GF-D8 (cell line): ENCODE measurements at regions not wholly inside any gene's neighbourhood (a gene's known extent, or its start where the extent isn't known, plus 50 kb on each side); places are given as distances from the start of the nearest gene placed in this dataset.

ENCODE experiments used
- DNase-seq: peaks from one replicate; lab custom pipeline; 2025; lab: John Stamatoyannopoulos, UW

DNA sequence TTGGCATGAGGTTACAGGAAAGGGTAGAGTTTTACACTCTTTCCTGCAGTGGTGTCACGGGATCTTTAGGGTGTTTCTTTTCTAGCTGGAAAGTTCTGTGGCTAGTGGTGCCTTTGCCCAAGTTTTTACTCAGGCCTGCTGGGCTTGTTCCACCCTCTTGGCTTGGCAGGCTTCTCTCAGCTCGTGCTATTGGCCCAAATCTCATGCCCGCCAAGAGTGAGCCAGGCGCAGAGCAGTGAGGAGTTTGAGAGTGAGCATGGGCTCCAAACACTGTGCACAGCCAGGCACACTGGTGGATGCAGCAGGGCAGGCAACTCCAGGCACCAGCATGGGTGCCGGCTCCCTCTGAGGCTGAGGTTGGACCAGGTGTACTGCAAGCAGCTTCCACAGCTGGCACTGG, 206.5 kb downstream of the SAMD5 start:
- no peak for DNase-seq

DNA sequence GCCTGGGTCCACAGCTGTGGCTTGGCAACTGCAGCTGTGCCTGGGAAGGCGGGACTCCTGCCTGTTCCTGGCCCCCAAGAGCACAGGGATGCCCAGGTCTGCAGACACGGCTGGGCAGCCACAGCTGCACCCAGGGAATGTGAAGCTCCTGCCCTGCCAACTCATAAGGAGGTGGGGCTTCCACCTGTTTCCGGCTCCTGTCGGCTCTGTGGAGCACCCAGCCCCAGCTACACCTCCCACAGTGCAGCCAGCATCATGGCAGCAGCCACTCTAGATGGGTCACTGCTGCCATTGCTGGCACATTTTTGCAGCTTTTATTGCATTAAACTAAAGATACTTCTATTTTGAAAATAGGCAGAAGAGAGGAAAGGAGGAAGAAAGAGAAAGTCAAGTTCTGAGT, 207.9 kb downstream of the SAMD5 start:
- DNase-seq = no peak

DNA sequence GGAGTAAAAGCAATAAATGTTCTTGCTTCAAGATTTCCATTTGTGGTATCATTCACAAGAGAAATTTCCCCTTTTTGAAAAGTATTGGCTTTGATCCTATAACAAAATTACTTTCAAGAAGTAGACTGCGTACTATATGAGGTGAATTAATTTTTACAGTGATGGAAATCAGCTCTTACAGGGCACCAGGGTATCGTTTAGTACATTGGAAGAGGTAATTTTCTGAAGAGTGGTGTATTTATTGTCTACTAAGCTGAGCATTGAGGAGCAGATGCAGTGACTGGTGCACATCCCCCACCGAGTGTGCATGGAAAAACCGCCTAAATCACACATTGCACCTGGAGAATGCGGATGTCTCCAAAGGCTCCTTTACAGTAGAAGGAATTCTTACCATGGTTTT, 209.5 kb downstream of the SAMD5 start:
- DNase-seq = no peak

- DNase-seq = no peak
Observed at GRCh38 chr6:147722158-147722557, 213.7 kb downstream of the SAMD5 start.

- no peak for DNase-seq
Observed at GRCh38 chr6:147724454-147724853, 216.0 kb downstream of the SAMD5 start.

DNA sequence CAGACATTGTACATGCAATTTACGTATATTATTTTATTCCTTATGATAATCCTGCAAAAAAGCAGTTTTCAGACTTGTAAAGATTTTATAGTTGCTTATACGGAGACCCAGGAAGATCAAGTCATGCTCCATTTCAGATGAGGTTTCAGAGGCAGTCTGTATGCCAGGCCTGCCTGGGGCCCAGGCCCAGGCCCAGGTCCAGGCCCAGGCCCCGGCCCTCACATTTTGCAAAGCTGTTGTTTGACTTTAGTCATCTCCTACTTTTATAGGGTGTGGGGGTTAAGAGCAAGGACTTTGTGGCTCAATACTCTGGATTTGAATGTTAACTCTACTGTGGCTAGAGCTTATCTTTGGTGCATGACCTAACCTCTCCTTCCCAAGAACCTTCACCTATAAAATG, 217.9 kb downstream of the SAMD5 start:
- no peak for DNase-seq

DNA sequence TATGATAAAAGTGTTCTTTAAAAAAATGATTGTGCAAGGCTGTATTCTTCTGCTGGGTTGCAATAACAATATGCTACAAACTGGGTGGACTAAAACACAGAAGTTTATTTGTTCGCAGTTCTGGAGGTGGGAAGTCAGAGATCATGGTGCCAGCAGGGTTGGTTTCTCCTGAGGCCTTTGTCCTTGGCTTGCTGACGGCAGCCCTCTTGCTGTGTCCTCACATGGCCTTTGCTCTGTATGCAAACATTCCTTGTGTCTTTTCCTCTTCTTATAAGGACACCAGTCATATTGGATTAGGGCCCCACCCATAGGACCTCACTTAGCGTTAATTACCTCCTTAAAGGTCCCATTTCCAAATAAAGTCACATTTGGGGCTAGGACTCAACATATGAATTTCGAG, 220.4 kb downstream of the SAMD5 start:
- no peak for DNase-seq

- no peak for DNase-seq
Observed at GRCh38 chr6:147733686-147734085, 225.2 kb downstream of the SAMD5 start.

- DNase-seq = no peak
Observed at GRCh38 chr6:147734151-147734550, 225.7 kb downstream of the SAMD5 start.

DNA sequence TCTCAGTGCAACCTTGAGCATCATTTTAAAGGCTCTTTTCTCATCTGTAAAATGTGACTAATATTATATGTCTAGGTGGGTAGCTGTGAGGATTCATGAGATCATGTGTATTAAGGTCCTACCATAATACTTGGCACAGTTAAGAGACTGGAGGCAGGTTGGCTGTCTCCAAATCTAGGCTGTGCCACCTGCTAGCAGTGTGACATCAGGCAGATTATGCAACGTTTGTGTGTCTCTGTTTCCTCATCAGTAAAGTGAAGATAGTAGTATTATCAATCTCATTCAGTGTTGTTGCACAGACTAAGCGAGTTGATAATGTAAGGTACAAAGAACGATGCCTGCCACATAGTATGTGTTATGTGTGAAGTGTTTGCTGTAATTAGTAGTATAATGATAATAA, 227.4 kb downstream of the SAMD5 start:
- DNase-seq = no peak

- no peak for DNase-seq
Observed at GRCh38 chr6:147737115-147737514, 228.6 kb downstream of the SAMD5 start.

- no peak for DNase-seq
Observed at GRCh38 chr6:147738099-147738498, 229.6 kb downstream of the SAMD5 start.

DNA sequence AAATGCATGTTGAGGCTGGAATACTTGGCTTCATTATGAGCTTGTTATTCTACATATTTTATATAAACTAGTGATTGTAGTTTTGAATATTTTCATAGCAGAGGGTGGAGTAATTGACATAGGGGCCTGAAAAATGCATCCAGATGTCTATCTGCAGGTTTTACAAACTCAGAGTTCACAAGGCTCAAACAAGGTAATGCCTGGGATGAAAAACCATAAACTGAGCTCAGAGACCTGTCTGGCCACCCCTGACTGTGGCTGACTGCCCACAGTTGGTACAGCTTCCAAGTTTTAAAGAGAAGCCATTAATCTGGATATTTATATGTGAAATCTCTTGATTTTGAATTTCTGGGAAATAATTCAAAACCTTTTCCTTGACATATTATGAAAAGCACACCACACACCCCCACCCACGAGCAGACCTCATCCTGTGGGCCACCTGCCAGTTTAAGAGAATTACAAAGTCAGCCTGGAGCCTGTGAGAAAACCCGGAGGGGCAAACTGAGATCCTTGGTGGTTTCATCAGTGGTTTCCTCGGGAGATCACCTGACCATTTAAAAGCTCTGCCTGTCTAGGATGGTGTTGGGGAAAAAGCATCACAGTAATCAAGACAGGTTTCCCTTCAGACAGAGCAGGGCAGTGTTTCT, 230.1 kb downstream of the SAMD5 start:
- DNase-seq = no peak

DNA sequence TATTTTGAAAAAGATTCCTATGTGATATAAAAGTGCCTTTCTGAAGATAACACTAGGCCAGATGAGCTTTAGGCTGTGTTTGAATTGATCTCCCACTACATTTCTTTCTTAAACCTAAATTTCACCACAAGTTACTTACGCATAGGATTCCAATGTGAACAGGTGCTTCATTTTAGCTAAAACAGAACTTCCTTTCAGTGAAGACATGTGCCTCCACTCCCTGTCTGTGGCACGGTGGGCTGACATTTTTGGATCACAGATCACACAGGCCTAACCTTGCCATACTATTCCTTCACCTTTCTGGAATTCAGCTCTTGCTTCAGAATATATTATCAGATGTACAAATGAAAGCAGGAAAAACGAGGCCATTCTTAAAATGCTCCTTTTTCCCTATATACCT, 231.8 kb downstream of the SAMD5 start:
- no peak for DNase-seq

DNA sequence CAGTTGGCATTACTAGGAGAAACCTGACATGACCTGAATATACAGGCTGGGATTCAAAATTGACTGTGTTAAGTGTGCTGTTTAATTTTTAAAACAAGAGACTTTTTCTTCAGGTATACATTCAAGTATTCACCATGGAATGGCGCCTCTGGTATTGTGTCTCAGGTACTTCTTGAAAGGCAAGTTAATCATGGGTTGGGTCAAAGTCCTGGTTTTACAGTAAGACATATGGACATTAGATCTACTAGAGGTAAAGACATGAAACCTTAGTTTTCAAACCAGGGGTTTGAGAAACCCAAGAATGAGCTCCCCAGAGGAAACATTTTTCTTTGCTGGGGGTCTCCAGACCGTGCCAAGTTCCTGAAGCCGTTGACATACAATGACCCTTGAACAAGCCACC, 232.4 kb downstream of the SAMD5 start:
- no peak for DNase-seq

DNA sequence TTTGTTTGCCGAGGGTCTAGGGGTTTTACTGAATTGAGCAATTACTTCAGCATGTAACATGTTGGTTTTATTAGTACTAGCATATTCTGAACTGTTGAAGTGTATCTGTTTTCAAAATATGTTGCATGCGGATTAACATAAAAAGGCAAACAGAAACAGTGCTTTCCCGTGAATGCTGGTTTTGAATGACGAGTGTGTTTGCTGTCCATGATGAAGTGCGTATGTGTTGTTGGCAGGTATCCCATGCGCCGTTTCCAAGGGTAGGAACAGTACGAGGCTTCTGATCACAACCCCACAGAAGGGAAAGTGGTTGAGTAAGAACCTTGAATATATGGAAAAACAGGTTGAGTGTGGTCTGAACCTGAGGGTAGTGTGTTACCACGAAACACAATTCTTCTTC, 232.9 kb downstream of the SAMD5 start:
- DNase-seq = no peak

DNA sequence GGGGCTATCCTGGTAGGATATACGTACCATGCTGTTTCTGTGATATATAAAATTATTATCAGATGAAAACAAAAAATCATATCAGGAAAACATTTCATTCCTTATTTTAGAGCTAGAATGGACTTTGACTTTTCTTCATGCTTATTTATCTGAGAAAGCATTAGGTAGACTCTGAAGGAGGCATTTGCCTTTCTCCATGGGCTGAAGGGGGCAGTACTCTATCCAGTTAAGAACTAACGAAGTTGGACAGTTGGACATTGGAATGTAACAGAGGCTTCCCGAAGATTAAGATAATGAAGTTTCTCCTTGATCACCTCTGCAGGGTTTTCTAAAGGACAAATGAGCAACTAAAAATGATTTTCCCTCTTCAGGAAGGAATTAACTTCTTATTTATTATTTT, 233.9 kb downstream of the SAMD5 start:
- DNase-seq = no peak

- DNase-seq = no peak
Observed at GRCh38 chr6:147744012-147744411, 235.5 kb downstream of the SAMD5 start.

DNA sequence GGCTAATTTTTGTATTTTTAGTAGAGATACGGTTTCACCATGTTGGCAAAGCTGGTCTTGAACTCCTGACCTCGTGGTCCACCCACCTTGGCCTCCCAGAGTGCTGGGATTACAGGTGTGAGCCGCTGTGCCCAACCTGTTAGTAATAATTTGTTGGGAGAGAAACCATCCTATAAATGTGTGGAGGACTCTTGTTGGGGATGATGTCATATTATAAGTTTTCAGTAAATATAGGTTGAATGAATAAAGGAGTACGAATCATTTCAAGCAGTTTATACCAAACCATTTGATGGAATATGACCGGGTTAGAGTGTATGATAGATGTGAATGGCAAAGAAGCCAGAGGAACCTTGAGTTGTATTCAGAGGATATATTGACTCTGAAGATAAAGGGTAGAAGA, 240.8 kb downstream of the SAMD5 start:
- no peak for DNase-seq

GRCh38 chr6:147750413-147750812, 241.9 kb downstream of the SAMD5 start:
- DNase-seq = no peak

- no peak for DNase-seq
Observed at GRCh38 chr6:147751232-147751631, 242.7 kb downstream of the SAMD5 start.

GRCh38 chr6:147752689-147753403, 244.4 kb downstream of the SAMD5 start:
- DNase-seq = no peak

GRCh38 chr6:147755999-147756398, 247.5 kb downstream of the SAMD5 start:
- no peak for DNase-seq

DNA sequence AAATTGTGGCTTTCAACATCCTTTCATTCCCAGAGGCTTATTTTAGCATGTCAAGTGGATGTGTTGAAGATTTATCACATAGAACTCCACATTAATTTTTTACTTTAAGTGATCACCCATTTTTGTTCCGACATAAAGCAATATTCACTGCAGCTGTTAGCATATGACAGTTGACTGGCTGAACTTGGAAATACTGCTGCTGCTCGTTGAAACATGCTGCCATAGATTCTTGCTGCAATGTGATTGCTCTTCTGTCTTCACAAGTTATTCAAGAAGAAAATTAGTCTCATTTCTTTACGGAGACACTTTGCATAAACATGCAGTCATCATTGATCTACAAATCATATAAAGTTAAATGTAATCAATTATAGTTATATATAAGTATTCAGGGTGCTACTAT, 248.4 kb downstream of the SAMD5 start:
- no peak for DNase-seq
